AG10803 (cell line): ENCODE measurements at regions not wholly inside any gene's neighbourhood (a gene's known extent, or its start where the extent isn't known, plus 50 kb on each side); places are given as distances from the start of the nearest gene placed in this dataset.

Experiments used
- DNase-seq: peaks from one replicate; pipeline ENCODE4 v3.0.0; 2010; ENCODE audit warnings: low read depth
- H3K4me3 ChIP-seq: 2 replicates; pipeline ENCODE4 v1.5.1; 2011; ENCODE audit warnings: mild to moderate bottlenecking, low read length, control low read depth
- TF ChIP-seq, protein P1 (sequence below): conservative IDR thresholded peaks from 2 replicates; pipeline ENCODE4 v1.5.1; 2011; ENCODE audit warnings: mild to moderate bottlenecking, low read length, control low read depth, inconsistent platforms

DNA sequence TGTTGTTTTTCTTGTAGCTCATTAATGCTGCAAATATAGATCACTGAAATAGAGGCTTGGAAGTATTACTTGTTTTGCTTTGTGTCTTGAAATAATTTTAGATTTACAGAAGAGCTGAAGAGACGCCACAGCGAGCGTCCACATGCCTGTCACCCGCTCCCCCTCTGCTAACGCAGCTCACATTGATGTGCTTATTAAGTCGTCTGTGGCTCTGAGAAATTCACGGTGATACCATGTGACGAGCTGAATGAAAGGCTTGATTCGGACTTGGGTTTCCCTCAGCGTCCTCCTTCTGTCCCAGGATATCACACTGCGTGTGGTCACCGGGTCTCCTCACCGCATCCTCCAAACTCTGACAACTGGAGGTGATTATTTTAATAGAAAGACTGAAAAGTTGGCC, 365.4 kb downstream of the BRD1 start:
- TF ChIP-seq, protein P1, sequence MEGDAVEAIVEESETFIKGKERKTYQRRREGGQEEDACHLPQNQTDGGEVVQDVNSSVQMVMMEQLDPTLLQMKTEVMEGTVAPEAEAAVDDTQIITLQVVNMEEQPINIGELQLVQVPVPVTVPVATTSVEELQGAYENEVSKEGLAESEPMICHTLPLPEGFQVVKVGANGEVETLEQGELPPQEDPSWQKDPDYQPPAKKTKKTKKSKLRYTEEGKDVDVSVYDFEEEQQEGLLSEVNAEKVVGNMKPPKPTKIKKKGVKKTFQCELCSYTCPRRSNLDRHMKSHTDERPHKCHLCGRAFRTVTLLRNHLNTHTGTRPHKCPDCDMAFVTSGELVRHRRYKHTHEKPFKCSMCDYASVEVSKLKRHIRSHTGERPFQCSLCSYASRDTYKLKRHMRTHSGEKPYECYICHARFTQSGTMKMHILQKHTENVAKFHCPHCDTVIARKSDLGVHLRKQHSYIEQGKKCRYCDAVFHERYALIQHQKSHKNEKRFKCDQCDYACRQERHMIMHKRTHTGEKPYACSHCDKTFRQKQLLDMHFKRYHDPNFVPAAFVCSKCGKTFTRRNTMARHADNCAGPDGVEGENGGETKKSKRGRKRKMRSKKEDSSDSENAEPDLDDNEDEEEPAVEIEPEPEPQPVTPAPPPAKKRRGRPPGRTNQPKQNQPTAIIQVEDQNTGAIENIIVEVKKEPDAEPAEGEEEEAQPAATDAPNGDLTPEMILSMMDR = no peak
- no peak for DNase-seq
- H3K4me3 ChIP-seq = no peak overlapping the region

- TF ChIP-seq, protein P1 = no peak
- no peak overlapping the region for H3K4me3 ChIP-seq
- DNase-seq = no peak
Measured at GRCh38 chr22:49461674-49462073, 366.0 kb downstream of the BRD1 start.

GRCh38 chr22:49460592-49461281, 366.9 kb downstream of the BRD1 start:
- no peak for DNase-seq
- TF ChIP-seq, protein P1 = no peak

DNA sequence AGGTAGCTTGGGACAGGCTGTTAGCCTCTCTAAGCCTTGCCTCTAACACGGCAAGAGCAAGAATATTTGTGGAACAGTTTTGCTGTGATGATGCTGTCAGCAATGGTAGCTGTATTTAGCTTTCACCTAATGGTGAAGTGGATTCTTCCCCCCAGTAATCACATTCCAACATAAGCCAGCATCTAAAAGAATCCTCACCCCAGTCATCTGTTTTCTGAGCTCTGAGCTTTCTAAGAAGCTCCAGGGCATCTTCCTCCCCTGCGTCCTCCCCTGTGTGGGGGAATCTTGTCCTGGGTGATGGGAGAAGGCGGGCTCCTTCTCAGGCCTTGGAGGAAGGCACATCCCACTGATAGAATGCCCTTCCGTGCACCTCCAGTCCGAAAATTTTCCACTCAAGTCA, 367.6 kb downstream of the BRD1 start:
- H3K4me3 ChIP-seq = no peak overlapping the region
- DNase-seq = no peak
- TF ChIP-seq, protein P1 = no peak

More at GRCh38 chr22:49460592-49461281, 366.9 kb downstream of the BRD1 start:
- H3K4me3 ChIP-seq = no peak overlapping the region

DNA sequence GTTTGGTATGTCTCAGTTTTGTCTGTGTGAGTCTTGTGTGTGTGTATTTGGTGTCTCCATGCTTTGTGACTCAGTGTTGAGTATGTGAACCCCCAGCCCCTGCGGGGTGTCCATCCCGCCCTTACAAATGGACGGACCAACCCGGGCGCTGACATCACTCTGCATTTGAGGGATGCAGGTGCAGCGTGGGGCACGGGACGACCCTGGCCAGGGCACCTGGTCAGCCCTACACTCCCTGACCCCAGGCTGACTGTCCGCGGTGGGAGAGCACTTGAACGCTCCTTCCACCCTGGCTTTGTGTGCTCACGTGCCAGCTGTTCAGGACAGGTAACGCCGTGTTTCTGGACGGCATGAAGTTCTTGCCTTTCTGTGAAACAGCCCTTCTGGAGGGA, 369.0 kb downstream of the BRD1 start:
- DNase-seq = no peak
- no peak overlapping the region for H3K4me3 ChIP-seq
- TF ChIP-seq, protein P1 = no peak

DNA sequence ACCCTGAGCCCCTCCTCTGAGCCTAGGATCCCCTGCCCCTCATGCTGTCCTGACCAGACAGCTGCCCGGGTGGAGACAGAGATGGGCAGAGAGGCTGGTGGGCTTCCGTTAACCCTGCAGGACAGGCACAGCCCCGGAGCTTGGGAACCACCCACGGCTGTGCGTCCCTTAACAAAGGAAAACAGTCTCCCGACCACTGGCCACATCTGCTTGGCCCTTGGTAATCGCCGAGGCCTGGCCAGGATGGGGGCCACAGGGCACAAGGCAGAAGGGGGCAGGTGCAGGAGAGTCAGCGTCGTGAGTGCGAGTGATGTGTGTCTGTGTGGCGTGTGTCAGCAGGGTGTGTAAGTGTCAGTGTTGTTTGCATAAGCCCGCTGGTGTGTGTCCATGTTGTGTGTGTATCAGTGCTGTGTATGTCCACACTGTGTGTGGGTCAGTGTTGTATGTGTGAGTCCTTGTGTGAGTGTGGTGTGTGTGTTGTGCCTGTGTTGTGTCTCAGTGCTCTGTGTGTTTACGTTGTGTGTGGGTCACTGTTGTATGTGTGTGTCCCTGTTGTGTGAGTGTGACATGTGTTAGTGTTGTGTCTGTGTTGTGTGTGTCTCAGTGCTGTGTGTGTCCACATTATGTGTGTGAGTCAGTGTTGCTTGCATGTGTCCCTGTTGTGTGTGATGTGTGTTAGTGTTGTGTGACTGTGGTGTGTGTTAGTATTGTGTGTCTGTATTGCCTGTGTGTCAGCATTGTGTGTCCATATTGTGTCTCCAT, 369.5 kb downstream of the BRD1 start:
- no peak for DNase-seq
- TF ChIP-seq, protein P1 = no peak
- no peak overlapping the region for H3K4me3 ChIP-seq

- TF ChIP-seq, protein P1 = no peak
- no peak for DNase-seq
- no peak overlapping the region for H3K4me3 ChIP-seq
Measured at GRCh38 chr22:49457146-49457545, 370.5 kb downstream of the BRD1 start.
